OCI-LY3 (cell line): ENCODE measurements at regions not wholly inside any gene's neighbourhood (a gene's known extent, or its start where the extent isn't known, plus 50 kb on each side); places are given as distances from the start of the nearest gene placed in this dataset.

ENCODE experiments used
- EZH2phosphoT487 ChIP-seq: fragments of 200-600 bp; shearing (Covaris generic); IDR thresholded peaks from 2 replicates; pipeline ENCODE4 v1.6.1; 2018; ENCODE audit warnings: antibody characterized with exemption, mixed run types, low read depth
- TF ChIP-seq, protein P1 (sequence below): fragments of 200-600, 300-600 bp; sonication (generic); IDR thresholded peaks from 2 replicates; pipeline ENCODE4 v1.5.1; 2014; ENCODE audit warnings: antibody characterized with exemption, low read length, low read depth

DNA sequence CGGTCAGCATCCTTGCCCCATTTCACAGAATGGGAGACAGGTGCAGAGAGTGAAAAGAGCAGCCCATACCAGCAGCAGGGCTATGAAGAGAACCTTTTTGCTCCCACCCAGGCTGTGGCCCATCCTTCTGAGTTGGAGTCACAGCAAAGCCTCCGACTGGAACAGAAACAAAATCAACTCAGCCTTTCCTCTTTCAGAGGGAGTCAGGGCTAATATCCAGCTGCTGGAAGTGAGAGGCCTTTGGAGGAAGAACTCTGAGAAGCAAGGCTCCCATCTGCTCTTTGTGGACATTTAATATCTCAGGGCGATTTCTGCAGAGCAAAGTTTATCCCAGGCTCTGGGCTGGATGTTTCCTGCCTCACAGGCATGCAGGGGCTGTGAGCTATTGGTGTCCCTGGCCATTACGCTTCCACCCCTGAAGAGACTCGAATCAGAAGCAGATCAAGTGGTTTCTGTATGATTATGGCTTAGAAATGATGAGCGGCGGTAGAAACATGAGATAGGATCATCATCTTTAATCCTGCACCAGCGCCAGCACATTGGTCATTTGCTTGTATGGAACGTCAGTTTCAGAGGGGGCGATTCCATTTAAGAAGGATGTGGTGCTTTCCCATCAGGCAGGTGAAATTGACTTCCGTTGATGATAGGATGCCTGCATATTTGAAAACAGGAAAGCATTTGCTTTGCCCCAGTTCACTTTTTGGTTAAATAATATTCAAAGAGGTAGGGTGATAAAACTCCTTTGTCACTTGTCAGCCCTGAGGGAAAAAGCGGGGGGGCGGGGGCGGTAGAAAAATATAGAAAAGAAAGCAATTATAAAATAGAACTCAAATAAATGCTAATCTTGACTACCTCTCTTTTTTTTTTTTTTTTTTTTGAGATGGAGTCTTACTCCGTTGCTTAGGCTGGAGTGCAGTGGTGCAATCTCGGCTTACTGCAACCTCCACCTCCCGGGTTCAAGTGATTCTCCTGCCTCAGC lies 152.4 kb downstream of the LRRC30 start:
- TF ChIP-seq, protein P1, sequence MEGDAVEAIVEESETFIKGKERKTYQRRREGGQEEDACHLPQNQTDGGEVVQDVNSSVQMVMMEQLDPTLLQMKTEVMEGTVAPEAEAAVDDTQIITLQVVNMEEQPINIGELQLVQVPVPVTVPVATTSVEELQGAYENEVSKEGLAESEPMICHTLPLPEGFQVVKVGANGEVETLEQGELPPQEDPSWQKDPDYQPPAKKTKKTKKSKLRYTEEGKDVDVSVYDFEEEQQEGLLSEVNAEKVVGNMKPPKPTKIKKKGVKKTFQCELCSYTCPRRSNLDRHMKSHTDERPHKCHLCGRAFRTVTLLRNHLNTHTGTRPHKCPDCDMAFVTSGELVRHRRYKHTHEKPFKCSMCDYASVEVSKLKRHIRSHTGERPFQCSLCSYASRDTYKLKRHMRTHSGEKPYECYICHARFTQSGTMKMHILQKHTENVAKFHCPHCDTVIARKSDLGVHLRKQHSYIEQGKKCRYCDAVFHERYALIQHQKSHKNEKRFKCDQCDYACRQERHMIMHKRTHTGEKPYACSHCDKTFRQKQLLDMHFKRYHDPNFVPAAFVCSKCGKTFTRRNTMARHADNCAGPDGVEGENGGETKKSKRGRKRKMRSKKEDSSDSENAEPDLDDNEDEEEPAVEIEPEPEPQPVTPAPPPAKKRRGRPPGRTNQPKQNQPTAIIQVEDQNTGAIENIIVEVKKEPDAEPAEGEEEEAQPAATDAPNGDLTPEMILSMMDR, result no peak
- no peak for TF ChIP-seq EZH2phosphoT487
